GM12878 (cell line): ENCODE measurements at regions not wholly inside any gene's neighbourhood (a gene's known extent, or its start where the extent isn't known, plus 50 kb on each side); places are given as distances from the start of the nearest gene placed in this dataset.

Source experiments
- EZH2 ChIP-seq: IDR thresholded peaks from 2 replicates; pipeline ENCODE4 v1.6.1; 2012; ENCODE audit warnings: low read depth, mild to moderate bottlenecking, control low read depth, inconsistent platforms, low read length, borderline replicate concordance; ENCODE audit not compliant: control insufficient read depth
- NRF1 ChIP-seq: conservative IDR thresholded peaks from 2 replicates; pipeline ENCODE4 v1.6.1; 2011; ENCODE audit warnings: mild to moderate bottlenecking, low read depth, low read length, improper control_type of control experiment

- no peak for TF ChIP-seq EZH2
- no peak for TF ChIP-seq NRF1
Measured at GRCh38 chr5:105945203-105945972, 1725.3 kb downstream of the EFNA5 start.
